ENCODE measurements at regions not wholly inside any gene's neighbourhood (a gene's known extent, or its start where the extent isn't known, plus 50 kb on each side); places are given as distances from the start of the nearest gene placed in this dataset.

DNA sequence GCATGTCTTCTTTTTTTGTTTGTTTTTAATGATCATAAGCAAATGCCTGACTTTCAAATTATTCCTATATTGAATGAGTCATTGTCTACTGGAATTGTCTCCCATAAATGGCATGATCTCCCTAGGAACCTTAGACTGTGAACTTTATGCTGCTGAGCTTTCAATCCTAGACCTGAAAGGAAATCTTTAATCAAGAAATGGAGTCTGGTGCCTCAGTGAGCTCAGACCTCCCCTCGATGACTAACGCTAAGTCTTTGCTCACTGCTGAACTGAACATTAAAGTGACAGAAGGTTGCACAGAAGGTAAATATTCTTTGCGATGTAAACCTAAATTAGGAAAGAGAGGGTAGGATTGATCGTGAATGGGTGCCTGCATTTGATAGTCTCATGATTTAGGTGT is 745.2 kb upstream of the WWC1 start:
- Histone ChIP-seq H3K4me2 (ENCODE audit: insufficient read depth, low read length) (no peak overlapping the region), H3K9me1 (replicated peaks; ENCODE audit: control insufficient read depth, extremely low read depth, insufficient read depth, low read length) (no peaks in the 10 kb centered on the region), H3K4me1 (ENCODE audit: control insufficient read depth, extremely low read depth, insufficient read depth, low read length) (no peaks in the 10 kb centered on the region), H3K9ac (replicated peaks; ENCODE audit: extremely low read depth, insufficient read depth, low read length) (no peak overlapping the region), H4K20me1 (replicated peaks; ENCODE audit: control insufficient read depth, extremely low read depth, insufficient read depth, low read length) (no peaks in the 10 kb centered on the region), H3K79me2 (ENCODE audit: control insufficient read depth, insufficient read depth, low read length) (no peaks in the 10 kb centered on the region), H3K27me3 (ENCODE audit: control insufficient read depth in 2 of 2, insufficient read depth in 2 of 2, low read length in 2 of 2) (no peaks in the 10 kb centered on the region), H3K27ac (ENCODE audit: insufficient read depth, low read depth, low read length) (no peak overlapping the region), H3K36me3 (ENCODE audit: control insufficient read depth in 2 of 2, extremely low read depth in 1 of 2, insufficient read depth in 2 of 2, low read length in 2 of 2) (no peaks in the 10 kb centered on the region), H3K4me3 (replicated peaks in 1 of 3; ENCODE audit: insufficient read depth in 1 of 3, low read depth in 1 of 3, low read length in 3 of 3) (no peak overlapping the region), H2AFZ (ENCODE audit: low read depth, low read length) (no peak overlapping the region), H3K9me3 (replicated peaks; ENCODE audit: control insufficient read depth, insufficient read depth, low read length) (peaks cover 2% of the 10 kb centered on the region)
- DNase-seq (ENCODE audit: low read depth, low spot score) (no peak), FAIRE-seq (no peak)
- TF ChIP-seq CTCF (IDR thresholded peaks at IDR 0.05; ENCODE audit: extremely low read depth in 1 of 2, insufficient read depth in 1 of 2, low read depth in 1 of 2, low read length in 2 of 2) = no peak
- no peak for TF ChIP-seq POLR2AphosphoS5 (IDR thresholded peaks at IDR 0.05; ENCODE audit: insufficient read depth, low read depth, low read length)
- no peak for TF ChIP-seq GATA2 (IDR thresholded peaks at IDR 0.05; ENCODE audit: insufficient read depth, insufficient read length, low read depth, low read length)
- TF ChIP-seq, protein P1, sequence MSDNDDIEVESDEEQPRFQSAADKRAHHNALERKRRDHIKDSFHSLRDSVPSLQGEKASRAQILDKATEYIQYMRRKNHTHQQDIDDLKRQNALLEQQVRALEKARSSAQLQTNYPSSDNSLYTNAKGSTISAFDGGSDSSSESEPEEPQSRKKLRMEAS (IDR thresholded peaks at IDR 0.05; ENCODE audit: insufficient read depth, insufficient read length) = no peak
- no peak for TF ChIP-seq MYC (IDR thresholded peaks at IDR 0.05; ENCODE audit: low read depth, low read length)
- TF ChIP-seq JUN (IDR thresholded peaks at IDR 0.05; ENCODE audit: borderline replicate concordance, insufficient read depth, insufficient read length, low read depth) = no peak
- no peak for TF ChIP-seq POLR2A (IDR thresholded peaks at IDR 0.05; ENCODE audit: low read depth, low read length)
- no peak for TF ChIP-seq EZH2 (IDR thresholded peaks at IDR 0.05; ENCODE audit: borderline replicate concordance, low read depth, low read length, severe bottlenecking)
- no peak for TF ChIP-seq FOS (IDR thresholded peaks at IDR 0.05; ENCODE audit: borderline replicate concordance, insufficient read depth, low read length)
- BruUV-seq (replicated peaks) = no TSS peak
- CTCF ChIA-PET = no interaction called here
- intact Hi-C loops (cut with micrococcal nuclease) = no loop called here
- dilution Hi-C loops (cut with MboI; ENCODE audit: extremely low pct_ligation_motif_present, low sequenced_read_pairs) = no loop called here
- POLR2A ChIA-PET = no interaction called here

Measured in endothelial cell of umbilical vein (primary cell).